Tibial nerve (tissue), 4 donors: ENCODE measurements at regions not wholly inside any gene's neighbourhood (a gene's known extent, or its start where the extent isn't known, plus 50 kb on each side); places are given as distances from the start of the nearest gene placed in this dataset.

Source experiments
- DNase-seq, 2 donors: peaks; one replicate each; pipeline ENCODE4 v3.0.0-alpha.2; 2019; ENCODE audit warnings: low spot score in 2 of 2
- H3K27ac ChIP-seq, 4 donors: fragments of 200-600 bp; sonication (generic) in 3 of 4; one replicate each; pipeline ENCODE4 v1.5.1; 2017 to 2019; ENCODE audit warnings: mild to moderate bottlenecking in 1 of 4
- H3K27me3 ChIP-seq, 2 donors: fragments of 200-600 bp; sonication (generic) in 1 of 2; one replicate each; pipeline versions ENCODE4 v1.5.1 to v1.6.0; 2017 to 2019
- H3K36me3 ChIP-seq, 3 donors: fragments of 200-600 bp; sonication (generic); one replicate each; pipeline ENCODE4 v1.5.1; 2018 to 2019
- H3K4me1 ChIP-seq, 4 donors: fragments of 200-600 bp; sonication (generic) in 3 of 4; one replicate each; pipeline ENCODE4 v1.5.1; 2017 to 2019
- H3K4me3 ChIP-seq, 4 donors: fragments of 200-600 bp; sonication (generic) in 3 of 4; one replicate each; pipeline ENCODE4 v1.5.1; 2017 to 2019; ENCODE audit warnings: mild to moderate bottlenecking in 1 of 4, moderate library complexity in 1 of 4
- H3K9me3 ChIP-seq, 4 donors: fragments of 200-600 bp; sonication (generic) in 3 of 4; one replicate each; pipeline ENCODE4 v1.5.1; 2017 to 2019
- CTCF ChIP-seq, 5 experiments: fragments of 200-600 bp in 3 of 5; fragments of 450-650 bp in 2 of 5; sonication (generic) in 3 of 5; IDR thresholded peaks; one replicate each; pipeline ENCODE4 v1.5.1; 2016 to 2019; ENCODE audit warnings: antibody characterized with exemption in 5 of 5, mild to moderate bottlenecking in 3 of 5, moderate library complexity in 2 of 5
- EP300 ChIP-seq, 2 donors: sonication (generic); formaldehyde crosslinking; IDR thresholded peaks; one replicate each; pipeline ENCODE4 v1.6.1; 2017; ENCODE audit warnings: antibody characterized with exemption in 2 of 2, mild to moderate bottlenecking in 1 of 2
- POLR2A ChIP-seq, 2 donors: fragments of 450-650 bp; IDR thresholded peaks; one replicate each; pipeline ENCODE4 v1.6.1; 2017; ENCODE audit warnings: antibody characterized with exemption in 2 of 2, mild to moderate bottlenecking in 2 of 2, moderate library complexity in 2 of 2
- WGBS, 2 donors: methylation state at CpG; one replicate each; pipeline ENCODE4 v1.1.5; 2018; 5-methylcytosine and 5-hydroxymethylcytosine counted together

GRCh38 chr2:118257696-118258095 lies 169.4 kb downstream of the INSIG2 start:
- Histone ChIP-seq H3K4me3 (no peak overlapping the region), H3K27me3 (no peaks in the 10 kb centered on the region), H3K9me3 (no peaks in the 10 kb centered on the region), H3K27ac (no peak overlapping the region), H3K4me1 (no peaks in the 10 kb centered on the region), H3K36me3 (no peaks in the 10 kb centered on the region)
- WGBS, 2 donors, result 90 to 93% methylated on average over 2 of the region's 2 CpGs
- DNase-seq, result no peak
- TF ChIP-seq POLR2A (IDR thresholded peaks at IDR 0.05), result no peak
- TF ChIP-seq EP300 (IDR thresholded peaks at IDR 0.05), result no peak
- TF ChIP-seq CTCF (IDR thresholded peaks at IDR 0.05), result no peak

GRCh38 chr2:118255771-118256372 lies 167.6 kb downstream of the INSIG2 start:
- TF ChIP-seq EP300 (IDR thresholded peaks at IDR 0.05), result no peak
- no peak for TF ChIP-seq POLR2A (IDR thresholded peaks at IDR 0.05)
- no peak for TF ChIP-seq CTCF (IDR thresholded peaks at IDR 0.05)
- Histone ChIP-seq H3K27ac (no peak overlapping the region), H3K4me3 (no peak overlapping the region), H3K9me3 (no peaks in the 10 kb centered on the region), H3K36me3 (no peaks in the 10 kb centered on the region), H3K27me3 (no peaks in the 10 kb centered on the region), H3K4me1 (no peaks in the 10 kb centered on the region)
- DNase-seq, result no peak
- 36 to 38% methylated on average over 5 of the region's 5 CpGs for WGBS, 2 donors

- Histone ChIP-seq H3K36me3 (no peaks in the 10 kb centered on the region), H3K27ac (no peak overlapping the region), H3K9me3 (no peaks in the 10 kb centered on the region), H3K4me1 (no peaks in the 10 kb centered on the region), H3K4me3 (no peak overlapping the region), H3K27me3 (no peaks in the 10 kb centered on the region)
- no peak for DNase-seq
- WGBS, 2 donors, result 63 to 64% methylated on average over 2 of the region's 2 CpGs
- TF ChIP-seq CTCF (IDR thresholded peaks at IDR 0.05) (no peak), EP300 (IDR thresholded peaks at IDR 0.05) (no peak), POLR2A (IDR thresholded peaks at IDR 0.05) (no peak)
Observed at GRCh38 chr2:118255301-118255700, 167.0 kb downstream of the INSIG2 start.

- WGBS, 2 donors, result 73 to 83% methylated on average over 2 of the region's 2 CpGs
- TF ChIP-seq POLR2A (IDR thresholded peaks at IDR 0.05) (no peak), EP300 (IDR thresholded peaks at IDR 0.05) (no peak), CTCF (IDR thresholded peaks at IDR 0.05) (no peak)
- H3K4me1 ChIP-seq, result no peaks in the 10 kb centered on the region
Observed at GRCh38 chr2:118254116-118254515, 165.8 kb downstream of the INSIG2 start.

GRCh38 chr2:118251427-118251826 lies 163.2 kb downstream of the INSIG2 start:
- Histone ChIP-seq H3K9me3 (no peaks in the 10 kb centered on the region), H3K4me1 (no peaks in the 10 kb centered on the region), H3K4me3 (no peak overlapping the region), H3K27ac (no peak overlapping the region), H3K36me3 (no peaks in the 10 kb centered on the region), H3K27me3 (no peaks in the 10 kb centered on the region)
- TF ChIP-seq POLR2A (IDR thresholded peaks at IDR 0.05), result no peak
- TF ChIP-seq EP300 (IDR thresholded peaks at IDR 0.05), result no peak
- no peak for TF ChIP-seq CTCF (IDR thresholded peaks at IDR 0.05)
- DNase-seq, result no peak
- WGBS, 2 donors, result 46 to 50% methylated on average over 3 of the region's 3 CpGs

More at GRCh38 chr2:118254116-118254515, 165.8 kb downstream of the INSIG2 start:
- H3K36me3 ChIP-seq, result no peaks in the 10 kb centered on the region
- DNase-seq, result no peak
- no peaks in the 10 kb centered on the region for H3K27me3 ChIP-seq
- no peaks in the 10 kb centered on the region for H3K9me3 ChIP-seq
- H3K27ac ChIP-seq, result no peak overlapping the region
- H3K4me3 ChIP-seq, result no peak overlapping the region
